ELR (cell line): ENCODE measurements at regions not wholly inside any gene's neighbourhood (a gene's known extent, or its start where the extent isn't known, plus 50 kb on each side); places are given as distances from the start of the nearest gene placed in this dataset.

Experiments
- DNase-seq: peaks from one replicate; pipeline ENCODE4 v3.0.0-alpha.2; 2015; ENCODE audit warnings: low read depth

GRCh38 chr6:145018027-145018426, 717.3 kb downstream of the EPM2A start:
- DNase-seq = no peak

GRCh38 chr6:145020114-145020513, 715.2 kb downstream of the EPM2A start:
- no peak for DNase-seq

GRCh38 chr6:145020543-145020942, 714.8 kb downstream of the EPM2A start:
- DNase-seq = no peak

- DNase-seq = no peak
Measured at GRCh38 chr6:145022199-145022796, 713.0 kb downstream of the EPM2A start.

- no peak for DNase-seq
Measured at GRCh38 chr6:145023116-145023726, 712.1 kb downstream of the EPM2A start.

GRCh38 chr6:145025488-145025887, 709.8 kb downstream of the EPM2A start:
- DNase-seq = no peak

GRCh38 chr6:145026267-145026679, 709.0 kb downstream of the EPM2A start:
- no peak for DNase-seq

- peak; percentile 67 for DNase-seq
Measured at GRCh38 chr6:145028144-145028818, 707.0 kb downstream of the EPM2A start.

GRCh38 chr6:145031001-145031400, 704.3 kb downstream of the EPM2A start:
- DNase-seq = no peak

GRCh38 chr6:145031962-145032361, 703.4 kb downstream of the EPM2A start:
- DNase-seq = no peak

GRCh38 chr6:145032562-145033145, 702.7 kb downstream of the EPM2A start:
- no peak for DNase-seq

- peak; percentile 52 for DNase-seq
Measured at GRCh38 chr6:145034664-145035063, 700.7 kb downstream of the EPM2A start.

- peak; percentile 68 for DNase-seq
Measured at GRCh38 chr6:145036236-145036635, 699.1 kb downstream of the EPM2A start.

- peak; percentile 39 for DNase-seq
Measured at GRCh38 chr6:145036848-145037567, 698.3 kb downstream of the EPM2A start.

- no peak for DNase-seq
Measured at GRCh38 chr6:145042559-145042958, 692.8 kb downstream of the EPM2A start.

GRCh38 chr6:145043926-145044500, 691.3 kb downstream of the EPM2A start:
- no peak for DNase-seq

GRCh38 chr6:145044641-145045246, 690.6 kb downstream of the EPM2A start:
- peak; percentile 79 for DNase-seq

GRCh38 chr6:145045582-145045981, 689.7 kb downstream of the EPM2A start:
- DNase-seq = no peak

- no peak for DNase-seq
Measured at GRCh38 chr6:145047891-145048290, 687.4 kb downstream of the EPM2A start.

- no peak for DNase-seq
Measured at GRCh38 chr6:145051661-145052060, 683.7 kb downstream of the EPM2A start.

GRCh38 chr6:145055567-145055966, 679.8 kb downstream of the EPM2A start:
- no peak for DNase-seq

- DNase-seq = no peak
Measured at GRCh38 chr6:145060714-145061113, 674.6 kb downstream of the EPM2A start.
